ENCODE measurements at regions not wholly inside any gene's neighbourhood (a gene's known extent, or its start where the extent isn't known, plus 50 kb on each side); places are given as distances from the start of the nearest gene placed in this dataset.
"Not testable (repeated sequence)": the region's sequence is repeated elsewhere in the genome, so short reads cannot be mapped to it uniquely, and the experiment has no call there.

DNA sequence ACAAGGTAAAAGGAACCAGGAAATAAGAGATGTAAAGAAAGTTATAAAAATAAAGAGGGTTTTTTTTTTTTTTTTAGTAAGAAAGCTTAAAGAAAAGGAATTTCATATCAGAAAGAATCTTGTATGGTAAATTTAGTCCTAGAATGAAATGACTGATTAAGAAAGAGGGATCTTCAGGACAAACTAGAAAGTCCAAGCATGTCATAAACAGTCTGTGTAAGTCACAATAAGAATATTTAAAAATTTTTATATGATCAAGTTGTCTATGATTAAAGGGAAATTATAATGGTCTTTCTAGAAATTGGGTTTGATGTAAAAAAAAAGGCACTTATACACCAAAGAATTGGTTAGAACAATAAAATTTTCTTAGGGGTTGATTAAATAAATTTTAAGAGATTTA lies 289.5 kb downstream of the XPNPEP1 start:
- no peak for DNase-seq

DNA sequence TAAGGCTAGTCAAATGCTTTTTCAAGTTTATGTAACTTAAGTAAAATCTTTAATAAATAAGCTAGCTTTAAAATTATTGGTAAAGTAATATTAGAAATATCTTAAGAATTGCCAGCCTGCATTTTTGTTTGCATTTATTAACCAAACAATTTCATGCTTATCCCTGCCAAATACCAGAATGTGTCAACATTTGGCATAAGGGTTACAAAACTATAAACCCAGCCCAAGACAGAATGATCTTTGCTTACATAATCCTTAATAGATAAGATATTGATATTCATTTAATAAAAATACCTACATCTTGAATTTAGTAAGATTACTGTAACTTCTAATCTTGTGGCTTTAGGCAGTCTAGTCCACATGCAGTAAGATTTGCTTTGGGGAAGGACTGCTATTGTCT lies 290.3 kb downstream of the XPNPEP1 start:
- DNase-seq, result not testable (repeated sequence)

GRCh38 chr10:109624939-109625338 lies 298.4 kb downstream of the XPNPEP1 start:
- DNase-seq, result no peak

DNA sequence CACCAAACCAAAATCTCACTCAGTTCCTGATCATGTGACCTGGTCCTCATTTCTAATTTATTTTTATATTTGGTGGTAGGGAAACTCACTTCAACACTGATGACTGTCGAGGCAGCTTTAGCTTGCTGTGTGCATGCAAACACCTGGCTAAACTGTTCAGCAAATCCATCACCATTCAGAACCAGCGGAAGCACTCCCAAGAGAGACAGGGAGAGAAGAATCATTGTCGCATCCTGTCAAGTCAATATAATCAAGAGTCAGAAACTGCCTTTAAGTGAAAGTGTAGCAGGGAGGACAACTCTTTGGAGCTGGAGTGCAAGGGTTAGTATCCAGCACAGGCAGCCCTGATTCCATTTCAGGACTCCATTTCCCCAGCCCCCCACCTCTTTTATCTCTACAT lies 300.7 kb downstream of the XPNPEP1 start:
- DNase-seq, result no peak

- no peak for DNase-seq
Observed at GRCh38 chr10:109620396-109620795, 302.9 kb downstream of the XPNPEP1 start.

GRCh38 chr10:109619914-109620313 lies 303.4 kb downstream of the XPNPEP1 start:
- DNase-seq, result no peak

GRCh38 chr10:109618748-109619147 lies 304.6 kb downstream of the XPNPEP1 start:
- DNase-seq, result no peak

DNA sequence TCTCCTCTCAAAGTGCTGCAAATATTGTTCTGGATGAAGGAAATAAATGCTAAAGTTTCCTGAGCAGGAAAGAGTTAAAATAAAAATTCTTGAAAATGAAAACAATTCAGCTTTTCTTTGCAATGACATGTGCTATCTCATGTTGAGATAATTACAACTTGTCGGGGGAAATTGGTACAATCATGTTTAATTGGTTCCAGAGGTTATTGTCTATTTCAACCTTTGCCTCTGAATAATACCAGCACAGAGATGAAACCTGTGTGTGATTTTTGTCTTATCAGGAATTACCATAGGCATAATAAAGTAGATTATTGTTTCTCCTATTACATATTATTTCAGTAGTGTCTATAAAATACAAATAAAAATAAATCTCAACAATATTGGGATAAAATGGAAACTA lies 305.0 kb downstream of the XPNPEP1 start:
- no peak for DNase-seq

DNA sequence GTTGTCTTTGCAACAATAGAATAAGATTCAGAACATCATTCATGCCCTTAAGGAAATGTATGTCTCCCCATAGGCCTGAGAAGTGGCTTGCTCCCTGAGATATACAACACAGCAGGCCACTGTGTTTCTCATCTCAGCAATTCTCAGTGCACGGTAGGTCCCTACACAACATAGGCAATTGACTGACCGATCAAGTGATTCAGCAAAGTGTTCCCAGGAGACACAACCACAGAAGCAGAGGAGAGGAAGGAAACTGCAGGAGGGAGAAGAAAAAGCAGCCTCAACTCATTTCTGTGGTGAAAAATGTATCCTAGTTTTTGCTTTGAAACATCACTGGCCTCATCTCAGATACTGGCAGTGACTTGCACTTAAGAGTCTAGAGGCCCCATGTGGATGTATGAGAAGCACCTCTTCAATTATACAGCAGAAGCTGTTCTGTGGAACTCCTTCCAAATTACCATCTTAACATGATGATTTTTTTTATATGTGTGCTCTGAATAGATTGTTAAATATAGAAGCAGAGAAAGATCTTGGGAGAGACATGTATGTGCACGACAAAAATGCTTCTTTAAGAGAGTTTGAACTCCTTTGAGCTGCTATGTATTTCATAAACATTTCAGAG lies 306.8 kb downstream of the XPNPEP1 start:
- no peak for DNase-seq

GRCh38 chr10:109595356-109595755 lies 328.0 kb downstream of the XPNPEP1 start:
- DNase-seq, result not testable (repeated sequence)

DNA sequence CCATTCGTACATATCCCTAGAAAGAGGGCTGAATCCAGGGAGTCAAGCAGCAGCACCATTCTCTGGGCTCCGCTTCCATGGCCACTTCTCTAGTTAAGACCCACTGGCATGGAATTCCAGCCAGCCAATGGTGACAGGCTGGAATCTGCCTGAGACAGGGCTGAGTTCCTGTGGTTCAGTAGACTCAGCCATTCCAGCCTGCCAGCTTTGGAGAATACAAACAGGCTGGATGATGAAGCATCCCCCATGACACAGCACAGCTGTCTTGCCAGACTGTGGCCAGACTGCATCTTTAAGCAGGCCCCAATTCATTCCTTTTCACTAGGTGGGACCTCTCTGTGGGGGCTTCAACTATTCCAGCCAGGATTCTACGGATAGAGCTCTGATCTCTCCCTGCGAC lies 329.6 kb downstream of the XPNPEP1 start:
- no peak for DNase-seq

GRCh38 chr10:109592391-109592790 lies 330.9 kb downstream of the XPNPEP1 start:
- no peak for DNase-seq

- no peak for DNase-seq
Observed at GRCh38 chr10:109591601-109592000, 331.7 kb downstream of the XPNPEP1 start.

DNA sequence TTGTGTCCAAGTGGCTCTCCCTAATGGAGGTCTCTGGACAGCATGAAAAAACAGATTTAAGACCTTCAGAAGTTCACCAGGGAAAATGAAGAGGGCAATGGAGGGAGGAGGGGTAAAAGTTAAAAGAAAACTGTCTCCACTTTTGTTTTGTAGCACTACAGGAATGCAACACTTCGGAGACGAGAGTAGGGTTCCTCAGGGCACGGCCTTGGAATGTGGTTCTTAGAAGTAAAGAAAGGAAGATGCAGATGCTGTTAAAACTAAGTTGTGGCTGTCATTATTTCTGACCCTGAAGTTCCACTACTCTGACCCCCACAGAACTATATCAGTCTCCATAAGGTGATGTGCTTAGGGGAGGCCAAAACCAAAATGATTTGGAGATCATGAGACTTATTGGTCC lies 335.1 kb downstream of the XPNPEP1 start:
- no peak for DNase-seq

DNA sequence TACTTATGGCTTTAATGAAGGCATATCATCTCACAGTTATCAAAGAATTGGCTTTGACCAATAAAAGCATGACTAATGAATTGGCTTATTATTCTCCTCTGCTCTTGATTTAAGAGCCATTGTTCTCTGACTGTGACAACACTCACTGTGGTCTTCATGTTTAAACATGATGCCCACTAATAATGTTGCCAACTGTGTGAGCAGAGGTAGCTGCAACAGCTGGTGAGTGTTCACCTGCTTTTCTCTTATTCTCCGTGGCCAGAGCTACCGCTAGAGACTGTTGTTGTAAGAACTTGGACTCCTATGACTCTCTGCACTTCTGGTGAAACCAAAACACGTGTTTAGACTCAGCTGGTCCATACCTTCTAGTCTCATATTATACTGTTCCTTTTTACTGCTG lies 335.9 kb downstream of the XPNPEP1 start:
- DNase-seq, result no peak

- DNase-seq, result no peak
Observed at GRCh38 chr10:109556399-109556798, 366.9 kb downstream of the XPNPEP1 start.

DNA sequence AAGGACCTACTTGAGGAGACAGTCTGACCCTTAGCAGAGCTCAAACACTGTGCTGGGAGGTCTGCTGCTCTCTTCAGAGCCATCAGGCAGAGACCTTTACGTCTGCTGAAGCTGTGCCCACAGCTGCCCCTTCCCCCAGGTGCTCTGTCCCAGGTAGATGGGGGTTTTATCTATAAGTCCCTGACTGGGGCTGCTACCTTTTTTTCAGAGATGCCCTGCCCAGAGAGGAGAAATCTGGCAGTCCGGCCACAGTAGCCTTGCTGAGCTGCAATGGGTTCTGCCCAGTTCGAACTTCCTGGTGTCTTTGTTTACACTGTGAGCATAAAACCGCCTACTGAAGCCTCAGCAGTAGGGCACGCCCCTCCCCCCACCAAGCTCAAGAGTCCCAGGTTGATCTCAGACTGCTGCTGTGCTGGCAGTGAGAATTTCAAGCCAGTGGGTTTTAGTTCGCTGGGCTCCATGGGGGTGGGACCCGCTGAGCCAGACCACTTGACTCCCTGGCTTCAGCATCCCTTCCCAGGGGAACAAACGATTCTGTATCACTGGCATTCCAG lies 381.2 kb downstream of the XPNPEP1 start:
- DNase-seq, result not testable (repeated sequence)

- no peak for DNase-seq
Observed at GRCh38 chr10:109534193-109534592, 389.1 kb downstream of the XPNPEP1 start.

DNA sequence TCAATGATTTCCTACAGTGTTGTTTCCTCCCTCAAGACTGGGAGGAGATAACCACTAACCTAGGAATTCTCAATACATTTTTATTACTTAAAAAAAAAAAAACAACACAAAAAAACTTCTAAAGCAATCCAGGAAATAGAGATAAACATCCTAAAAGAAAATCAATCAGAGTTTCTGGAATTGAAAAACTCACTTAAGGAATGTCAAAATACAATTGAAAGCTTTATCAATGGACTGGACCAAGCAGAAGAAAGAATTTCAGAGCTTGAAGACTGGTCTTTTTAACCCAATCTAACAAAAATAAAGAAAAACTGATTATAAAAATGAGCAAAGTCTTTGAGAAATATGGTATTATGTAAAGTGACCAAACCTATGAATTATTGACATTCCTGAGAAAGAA lies 394.1 kb downstream of the XPNPEP1 start:
- no peak for DNase-seq

DNA sequence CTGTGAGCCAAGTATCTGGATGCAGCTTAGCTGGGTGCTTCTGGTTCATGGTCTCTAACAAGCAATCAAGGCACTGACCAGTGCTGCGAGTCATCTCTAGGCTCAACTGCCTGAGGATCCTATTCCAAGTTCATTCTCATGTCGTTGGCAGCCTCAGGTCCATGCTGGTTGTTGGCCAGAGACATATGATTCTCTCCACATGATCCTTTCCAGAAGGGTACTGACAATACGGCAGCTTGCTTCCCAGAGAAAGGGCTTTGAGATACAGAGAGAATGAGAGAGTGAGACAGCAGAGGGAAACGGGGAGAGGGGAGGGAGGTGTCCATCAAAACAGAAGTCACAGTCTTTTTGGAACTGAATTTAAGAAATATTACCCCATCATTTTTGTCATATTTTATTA lies 405.6 kb downstream of the XPNPEP1 start:
- DNase-seq, result no peak

DNA sequence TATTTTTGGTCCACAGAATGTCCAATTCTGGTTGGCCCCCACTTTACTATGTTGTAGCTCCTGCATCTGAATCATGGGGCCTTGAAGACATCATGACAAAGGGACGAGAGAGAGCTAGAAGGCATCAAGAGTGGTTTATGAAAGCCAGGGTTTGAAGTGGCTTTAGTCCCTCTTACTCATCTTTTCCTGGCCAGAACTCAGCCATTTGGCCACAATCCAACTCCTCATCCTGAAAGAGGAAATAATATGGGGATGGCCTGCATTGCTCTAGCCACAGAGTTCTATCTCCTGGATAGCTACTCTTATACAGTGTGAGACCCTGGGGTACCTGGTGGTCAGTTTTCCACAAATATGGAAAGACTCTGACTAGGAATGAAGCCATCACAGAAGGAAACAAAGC lies 418.9 kb downstream of the XPNPEP1 start:
- DNase-seq, result no peak

DNA sequence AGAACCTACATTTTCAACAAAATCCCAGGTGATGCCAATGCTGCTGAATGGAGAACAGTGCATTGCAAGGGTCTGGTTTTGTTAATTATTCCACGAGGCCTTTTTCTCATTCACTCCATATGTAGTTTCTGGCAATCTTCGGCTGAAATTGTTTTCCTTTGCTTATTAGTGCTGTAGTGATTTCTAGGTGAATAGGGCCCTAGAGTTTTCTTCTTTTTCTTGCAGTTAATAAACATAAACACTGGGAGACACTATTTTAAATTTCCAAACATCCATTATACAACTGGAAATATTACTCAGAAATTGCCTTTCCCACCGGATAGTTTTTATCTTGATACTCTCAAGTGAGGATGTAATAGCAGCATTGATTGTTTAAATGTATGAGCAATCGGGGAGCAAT lies 435.6 kb downstream of the XPNPEP1 start:
- DNase-seq, result no peak

- no peak for DNase-seq
Observed at GRCh38 chr10:109480836-109481235, 442.5 kb downstream of the XPNPEP1 start.

- DNase-seq, result no peak
Observed at GRCh38 chr10:109475711-109476421, 447.4 kb downstream of the XPNPEP1 start.

GRCh38 chr10:109474812-109475211 lies 448.5 kb downstream of the XPNPEP1 start:
- no peak for DNase-seq

Data from SW 1271 (cell line).